ENCODE measurements at regions not wholly inside any gene's neighbourhood (a gene's known extent, or its start where the extent isn't known, plus 50 kb on each side); places are given as distances from the start of the nearest gene placed in this dataset.

DNA sequence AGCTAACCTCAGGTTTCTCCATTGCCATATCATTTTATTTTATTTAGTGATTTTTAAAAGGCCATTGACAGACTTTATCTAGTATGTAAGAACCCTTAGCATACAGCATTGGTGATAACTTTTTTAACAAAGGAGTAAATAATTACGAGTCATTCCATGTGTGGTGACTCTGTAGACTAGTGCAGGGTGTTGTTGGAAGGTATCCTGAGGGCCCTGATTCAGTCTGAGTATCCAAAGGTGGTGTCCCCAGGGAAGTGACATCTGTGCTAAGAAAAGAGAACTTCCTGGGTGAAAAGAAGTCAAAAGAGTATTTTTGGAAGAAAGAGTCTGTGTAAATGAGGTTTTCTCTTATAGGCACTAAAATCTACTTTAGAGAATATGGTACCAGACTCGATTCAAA is 308.4 kb downstream of the C7orf25 start:
- H3K27ac ChIP-seq (ENCODE audit: low read length), result no peak overlapping the region
- H3K4me1 ChIP-seq (ENCODE audit: low read length), result no peaks in the 10 kb centered on the region
- no peaks in the 10 kb centered on the region for H4K20me1 ChIP-seq (ENCODE audit: insufficient read depth, low read length)
- no peak overlapping the region for H2AFZ ChIP-seq (ENCODE audit: low read depth, low read length)
- TF ChIP-seq EZH2phosphoT487 (IDR thresholded peaks at IDR 0.05; ENCODE audit: low read depth), result no peak
- TF ChIP-seq, protein P1, sequence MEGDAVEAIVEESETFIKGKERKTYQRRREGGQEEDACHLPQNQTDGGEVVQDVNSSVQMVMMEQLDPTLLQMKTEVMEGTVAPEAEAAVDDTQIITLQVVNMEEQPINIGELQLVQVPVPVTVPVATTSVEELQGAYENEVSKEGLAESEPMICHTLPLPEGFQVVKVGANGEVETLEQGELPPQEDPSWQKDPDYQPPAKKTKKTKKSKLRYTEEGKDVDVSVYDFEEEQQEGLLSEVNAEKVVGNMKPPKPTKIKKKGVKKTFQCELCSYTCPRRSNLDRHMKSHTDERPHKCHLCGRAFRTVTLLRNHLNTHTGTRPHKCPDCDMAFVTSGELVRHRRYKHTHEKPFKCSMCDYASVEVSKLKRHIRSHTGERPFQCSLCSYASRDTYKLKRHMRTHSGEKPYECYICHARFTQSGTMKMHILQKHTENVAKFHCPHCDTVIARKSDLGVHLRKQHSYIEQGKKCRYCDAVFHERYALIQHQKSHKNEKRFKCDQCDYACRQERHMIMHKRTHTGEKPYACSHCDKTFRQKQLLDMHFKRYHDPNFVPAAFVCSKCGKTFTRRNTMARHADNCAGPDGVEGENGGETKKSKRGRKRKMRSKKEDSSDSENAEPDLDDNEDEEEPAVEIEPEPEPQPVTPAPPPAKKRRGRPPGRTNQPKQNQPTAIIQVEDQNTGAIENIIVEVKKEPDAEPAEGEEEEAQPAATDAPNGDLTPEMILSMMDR (IDR thresholded peaks at IDR 0.05; ENCODE audit: low read depth, low read length), result no peak
- no peak overlapping the region for H3K4me2 ChIP-seq (ENCODE audit: low read length)
- H3K79me2 ChIP-seq (ENCODE audit: low read length), result no peaks in the 10 kb centered on the region
- H3K9ac ChIP-seq (ENCODE audit: low read length), result no peak overlapping the region
- no peak overlapping the region for H3K4me3 ChIP-seq (ENCODE audit: low read length)
- H3K36me3 ChIP-seq (replicated peaks; ENCODE audit: low read depth, low read length), result no peaks in the 10 kb centered on the region
- no peaks in the 10 kb centered on the region for H3K9me3 ChIP-seq (ENCODE audit: insufficient read depth, low read length)
- no peaks in the 10 kb centered on the region for H3K27me3 ChIP-seq (ENCODE audit: low read depth, low read length)

DNA sequence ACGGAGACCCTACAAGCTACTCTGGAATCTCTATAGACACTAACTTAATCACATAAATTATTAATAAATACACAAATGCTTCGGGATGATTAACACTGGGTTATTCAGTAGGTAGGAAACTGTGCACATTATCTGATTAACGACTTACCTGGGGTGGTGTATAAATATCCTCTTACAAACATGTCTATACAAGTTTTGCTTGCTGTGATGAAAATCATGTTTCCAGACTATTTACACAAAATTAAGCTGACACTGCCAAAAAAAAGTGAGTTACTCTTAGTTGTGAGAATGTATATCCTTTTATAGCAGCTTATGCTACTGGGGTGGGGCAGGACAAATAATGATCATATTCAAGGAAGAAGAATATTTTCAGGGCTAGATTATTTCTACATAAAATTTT is 314.6 kb downstream of the C7orf25 start:
- H3K9ac ChIP-seq (ENCODE audit: low read length), result no peak overlapping the region
- H2AFZ ChIP-seq (ENCODE audit: low read depth, low read length), result no peak overlapping the region
- H3K27ac ChIP-seq (ENCODE audit: low read length), result no peak overlapping the region
- no peaks in the 10 kb centered on the region for H4K20me1 ChIP-seq (ENCODE audit: insufficient read depth, low read length)
- no peaks in the 10 kb centered on the region for H3K4me1 ChIP-seq (ENCODE audit: low read length)
- H3K27me3 ChIP-seq (ENCODE audit: low read depth, low read length), result no peaks in the 10 kb centered on the region
- no peak overlapping the region for H3K4me3 ChIP-seq (ENCODE audit: low read length)
- TF ChIP-seq EZH2phosphoT487 (IDR thresholded peaks at IDR 0.05; ENCODE audit: low read depth), result no peak
- TF ChIP-seq, protein P1 (IDR thresholded peaks at IDR 0.05; ENCODE audit: low read depth, low read length), result no peak
- H3K9me3 ChIP-seq (ENCODE audit: insufficient read depth, low read length), result no peaks in the 10 kb centered on the region
- H3K36me3 ChIP-seq (replicated peaks; ENCODE audit: low read depth, low read length), result no peaks in the 10 kb centered on the region
- H3K4me2 ChIP-seq (ENCODE audit: low read length), result no peak overlapping the region
- no peaks in the 10 kb centered on the region for H3K79me2 ChIP-seq (ENCODE audit: low read length)

DNA sequence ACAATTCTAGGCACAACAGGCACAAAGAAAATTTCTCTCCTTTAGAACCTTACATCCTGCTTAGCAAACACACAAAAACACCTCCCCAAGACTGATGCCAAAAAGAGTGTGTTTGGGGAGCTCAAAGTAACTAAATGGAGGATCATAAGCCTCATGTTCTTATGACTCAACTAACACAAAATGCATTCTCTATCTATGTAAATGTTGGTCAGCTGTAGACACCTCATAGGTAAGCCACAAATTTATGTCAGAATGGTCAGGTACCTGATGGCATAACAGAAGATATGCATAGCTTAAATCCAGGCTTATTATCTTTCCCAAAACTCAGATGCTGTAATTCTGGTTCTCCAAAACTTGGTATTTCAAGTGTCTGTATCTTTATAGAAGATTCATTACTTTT is 315.1 kb downstream of the C7orf25 start:
- Histone ChIP-seq H3K9me3 (ENCODE audit: insufficient read depth, low read length) (no peaks in the 10 kb centered on the region), H3K4me1 (ENCODE audit: low read length) (no peaks in the 10 kb centered on the region), H3K4me3 (ENCODE audit: low read length) (no peak overlapping the region), H2AFZ (ENCODE audit: low read depth, low read length) (no peak overlapping the region), H3K27me3 (ENCODE audit: low read depth, low read length) (no peaks in the 10 kb centered on the region), H3K9ac (ENCODE audit: low read length) (no peak overlapping the region), H3K36me3 (replicated peaks; ENCODE audit: low read depth, low read length) (no peaks in the 10 kb centered on the region), H4K20me1 (ENCODE audit: insufficient read depth, low read length) (no peaks in the 10 kb centered on the region), H3K4me2 (ENCODE audit: low read length) (no peak overlapping the region), H3K27ac (ENCODE audit: low read length) (no peak overlapping the region), H3K79me2 (ENCODE audit: low read length) (no peaks in the 10 kb centered on the region)
- TF ChIP-seq EZH2phosphoT487 (IDR thresholded peaks at IDR 0.05; ENCODE audit: low read depth), result no peak
- TF ChIP-seq, protein P1 (IDR thresholded peaks at IDR 0.05; ENCODE audit: low read depth, low read length), result no peak

DNA sequence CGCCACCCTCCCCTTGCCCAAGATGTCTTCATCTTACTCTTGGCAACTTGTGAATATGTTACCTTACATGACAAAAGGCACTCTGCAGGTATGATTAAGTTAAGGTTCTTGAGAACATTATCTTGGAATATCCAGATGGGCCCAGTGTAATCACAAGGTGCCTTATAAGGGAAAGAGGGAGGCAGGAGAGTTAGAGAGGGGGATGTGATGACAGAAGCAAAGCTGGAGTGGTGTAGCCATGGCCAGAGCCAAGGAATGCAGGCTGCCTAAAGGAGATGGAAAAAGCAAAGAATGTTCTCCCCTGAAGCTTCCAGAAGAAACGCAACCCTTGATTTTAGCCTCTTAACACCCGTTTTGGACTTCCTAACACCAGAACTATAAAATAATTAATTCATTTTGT is 318.0 kb downstream of the C7orf25 start:
- Histone ChIP-seq H4K20me1 (ENCODE audit: insufficient read depth, low read length) (no peaks in the 10 kb centered on the region), H3K4me2 (ENCODE audit: low read length) (no peak overlapping the region), H2AFZ (ENCODE audit: low read depth, low read length) (no peak overlapping the region), H3K9me3 (ENCODE audit: insufficient read depth, low read length) (no peaks in the 10 kb centered on the region), H3K4me3 (ENCODE audit: low read length) (no peak overlapping the region), H3K9ac (ENCODE audit: low read length) (no peak overlapping the region), H3K27ac (ENCODE audit: low read length) (no peak overlapping the region), H3K79me2 (ENCODE audit: low read length) (no peaks in the 10 kb centered on the region), H3K27me3 (ENCODE audit: low read depth, low read length) (no peaks in the 10 kb centered on the region), H3K4me1 (ENCODE audit: low read length) (no peaks in the 10 kb centered on the region), H3K36me3 (replicated peaks; ENCODE audit: low read depth, low read length) (no peaks in the 10 kb centered on the region)
- TF ChIP-seq EZH2phosphoT487 (IDR thresholded peaks at IDR 0.05; ENCODE audit: low read depth), result no peak
